SK-N-SH (cell line): ENCODE measurements at regions not wholly inside any gene's neighbourhood (a gene's known extent, or its start where the extent isn't known, plus 50 kb on each side); places are given as distances from the start of the nearest gene placed in this dataset.
"Not testable (repeated sequence)": the region's sequence is repeated elsewhere in the genome, so short reads cannot be mapped to it uniquely, and the experiment has no call there.

ENCODE experiments used
- EP300 ChIP-seq, 2 experiments: IDR thresholded peaks; 2 replicates each; pipeline versions ENCODE4 v1.4.0 to v1.6.1; 2012; ENCODE audit warnings: borderline replicate concordance in 1 of 2, low read depth in 1 of 2, low read length in 1 of 2
- PBX3 ChIP-seq: IDR thresholded peaks from 2 replicates; pipeline ENCODE4; 2012
- REST ChIP-seq: IDR thresholded peaks from 2 replicates; pipeline ENCODE4 v1.6.1; 2012; ENCODE audit warnings: mild to moderate bottlenecking, low read depth, low read length, moderate library complexity
- RFX5 ChIP-seq: IDR thresholded peaks from 2 replicates; pipeline ENCODE4 v1.6.1; 2012; ENCODE audit warnings: mild to moderate bottlenecking, improper control_type of control experiment, low read length
- SMC3 ChIP-seq: IDR thresholded peaks from 2 replicates; pipeline ENCODE4 v1.6.1; 2012; ENCODE audit warnings: low read depth, low read length, improper control_type of control experiment

GRCh38 chr18:14321217-14321616 lies 189.0 kb upstream of the ZNF519 start:
- not testable (repeated sequence) for TF ChIP-seq EP300 (IDR thresholded peaks at IDR 0.05; ENCODE audit: borderline replicate concordance in 1 of 2, low read depth in 1 of 2, low read length in 1 of 2); SMC3; REST; PBX3; RFX5
